ENCODE measurements at regions not wholly inside any gene's neighbourhood (a gene's known extent, or its start where the extent isn't known, plus 50 kb on each side); places are given as distances from the start of the nearest gene placed in this dataset.

- TF ChIP-seq CTCF (IDR thresholded peaks at IDR 0.05) (no peak), POLR2A (IDR thresholded peaks at IDR 0.05) (no peak)
Measured at GRCh38 chr10:93150990-93151547, 77.4 kb downstream of the CYP26A1 start.
